ENCODE measurements at regions not wholly inside any gene's neighbourhood (a gene's known extent, or its start where the extent isn't known, plus 50 kb on each side); places are given as distances from the start of the nearest gene placed in this dataset.

GRCh38 chr12:97118796-97119375, 211.8 kb downstream of the NEDD1 start:
- TF ChIP-seq CTCF (IDR thresholded peaks at IDR 0.05; ENCODE audit: low read depth, low read length, missing control alignments) = no peak
- in situ Hi-C loops (cut with HindIII; ENCODE audit: low sequenced_read_pairs) = no loop called here
- DNase-seq (ENCODE audit: low read depth) = no peak
- H3K4me3 ChIP-seq (ENCODE audit: low read depth, low read length) = no peak overlapping the region

- no peak overlapping the region for H3K4me3 ChIP-seq (ENCODE audit: low read depth, low read length)
- in situ Hi-C loops (cut with HindIII; ENCODE audit: low sequenced_read_pairs) = no loop called here
- TF ChIP-seq CTCF (IDR thresholded peaks at IDR 0.05; ENCODE audit: low read depth, low read length, missing control alignments) = no peak
- no peak for DNase-seq (ENCODE audit: low read depth)
Observed at GRCh38 chr12:97127061-97127460, 220.0 kb downstream of the NEDD1 start.

DNA sequence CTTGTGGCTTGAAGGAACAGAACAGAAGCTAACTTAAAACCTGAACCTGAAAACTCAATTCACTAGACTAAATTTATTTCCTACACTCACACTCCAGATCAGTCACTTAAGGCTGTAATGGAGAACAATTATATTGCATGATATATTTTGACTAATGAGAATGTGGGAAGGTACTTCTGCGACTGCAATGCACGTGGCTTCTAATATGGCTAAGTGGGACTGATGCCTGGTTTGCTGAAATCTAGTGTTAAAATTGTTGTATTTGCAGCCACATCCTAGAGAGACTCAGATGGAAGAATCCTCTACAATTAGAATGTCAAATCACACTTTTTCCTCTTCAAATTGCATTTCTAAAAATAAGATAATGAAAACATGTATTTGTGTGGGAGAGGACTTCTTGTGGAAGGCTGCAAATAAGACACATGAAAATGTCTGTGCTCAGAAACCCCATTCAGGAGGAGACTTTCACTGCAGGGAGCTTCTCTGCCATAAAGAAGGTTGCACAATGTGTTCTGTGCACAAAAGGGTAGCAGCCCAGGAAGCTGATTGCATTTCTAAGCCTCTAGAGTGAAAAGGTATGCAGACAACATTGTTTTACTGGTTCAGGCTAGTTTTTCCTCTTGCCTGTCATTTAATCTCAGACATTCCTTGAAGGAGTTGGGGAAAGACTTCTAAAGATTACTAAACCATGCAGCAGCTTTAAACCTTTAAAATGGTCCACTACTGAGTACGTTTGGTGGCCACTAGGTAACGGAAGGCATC, 224.3 kb downstream of the NEDD1 start:
- TF ChIP-seq CTCF (IDR thresholded peaks at IDR 0.05; ENCODE audit: low read depth, low read length, missing control alignments) = no peak

DNA sequence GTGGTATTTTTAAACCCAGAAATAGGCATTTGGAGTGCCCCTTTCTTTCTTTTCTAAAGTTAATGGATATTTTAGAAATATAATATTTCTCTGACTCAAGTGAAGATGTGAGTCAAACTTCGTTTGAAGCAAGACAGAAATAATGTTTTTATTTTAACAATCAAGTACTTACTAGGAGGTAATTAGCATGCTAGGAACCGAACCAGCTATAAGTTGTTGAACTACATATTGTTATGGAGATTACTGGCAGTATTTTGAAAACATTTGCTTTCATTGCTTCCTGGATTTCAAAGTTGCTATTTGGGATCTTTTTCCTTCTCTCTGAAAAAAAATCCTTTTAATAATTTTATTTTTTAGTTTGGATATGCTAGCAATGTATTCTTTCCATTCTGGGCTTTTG, 225.2 kb downstream of the NEDD1 start:
- no peak overlapping the region for H3K4me3 ChIP-seq (ENCODE audit: low read depth, low read length)
- no peak for DNase-seq (ENCODE audit: low read depth)
- no peak for TF ChIP-seq CTCF (IDR thresholded peaks at IDR 0.05; ENCODE audit: low read depth, low read length, missing control alignments)
- in situ Hi-C loops (cut with HindIII; ENCODE audit: low sequenced_read_pairs) = no loop called here

More for the DNA sequence above, 224.3 kb downstream of the NEDD1 start:
- no peak overlapping the region for H3K4me3 ChIP-seq (ENCODE audit: low read depth, low read length)
- DNase-seq (ENCODE audit: low read depth) = no peak
- in situ Hi-C loops (cut with HindIII; ENCODE audit: low sequenced_read_pairs) = no loop called here

GRCh38 chr12:97134495-97134894, 227.4 kb downstream of the NEDD1 start:
- DNase-seq (ENCODE audit: low read depth) = no peak
- in situ Hi-C loops (cut with HindIII; ENCODE audit: low sequenced_read_pairs) = no loop called here
- no peak overlapping the region for H3K4me3 ChIP-seq (ENCODE audit: low read depth, low read length)
- TF ChIP-seq CTCF (IDR thresholded peaks at IDR 0.05; ENCODE audit: low read depth, low read length, missing control alignments) = peak; percentile 12

DNA sequence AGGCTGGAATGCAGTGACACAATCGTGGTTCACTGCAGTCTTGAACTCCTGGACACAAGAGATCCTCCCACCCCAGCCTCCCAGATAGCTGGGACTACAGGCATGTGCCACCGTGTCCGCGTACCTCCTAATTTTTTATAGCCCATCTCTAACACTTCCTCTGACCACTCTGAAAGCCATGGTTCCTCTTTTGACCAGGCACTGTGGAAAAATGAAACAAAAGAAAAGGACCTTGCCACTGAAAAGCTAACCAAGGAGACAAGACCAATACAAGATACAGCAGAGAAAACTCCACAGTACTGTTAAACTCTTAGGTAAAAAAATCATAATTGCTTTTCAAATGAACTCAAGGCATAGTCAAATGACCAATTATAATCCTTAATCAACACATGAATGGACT, 233.3 kb downstream of the NEDD1 start:
- in situ Hi-C loops (cut with HindIII; ENCODE audit: low sequenced_read_pairs) = no loop called here
- no peak for DNase-seq (ENCODE audit: low read depth)

More for the DNA sequence above, 233.3 kb downstream of the NEDD1 start:
- H3K4me3 ChIP-seq (ENCODE audit: low read depth, low read length) = no peak overlapping the region
- TF ChIP-seq CTCF (IDR thresholded peaks at IDR 0.05; ENCODE audit: low read depth, low read length, missing control alignments) = no peak

Measured in astrocyte of the cerebellum (primary cell).